DOHH2 (cell line): ENCODE measurements at regions not wholly inside any gene's neighbourhood (a gene's known extent, or its start where the extent isn't known, plus 50 kb on each side); places are given as distances from the start of the nearest gene placed in this dataset.

Source experiments
- H3F3A ChIP-seq: fragments of 200-600 bp; sonication (generic), shearing (Covaris generic); 2 replicates; pipeline ENCODE4 v1.6.0; 2016; ENCODE audit warnings: antibody characterized with exemption, mild to moderate bottlenecking; ENCODE audit not compliant: control insufficient read depth, insufficient read depth
- H3K27ac ChIP-seq: fragments of 200-600 bp; sonication (generic); 2 replicates; pipeline ENCODE4 v1.5.1; 2014; ENCODE audit warnings: low read depth, mild to moderate bottlenecking, low read length, moderate library complexity
- H3K27me3 ChIP-seq: fragments of 200-600 bp; sonication (generic); 2 replicates; pipeline ENCODE4 v1.6.1; 2014; ENCODE audit warnings: mild to moderate bottlenecking, low read length, mixed read lengths; ENCODE audit not compliant: control insufficient read depth
- H3K36me3 ChIP-seq: fragments of 200-600 bp; sonication (generic); 2 replicates; pipeline ENCODE4 v1.6.1; 2014; ENCODE audit warnings: mild to moderate bottlenecking, low read length, moderate library complexity, mixed read lengths; ENCODE audit not compliant: control insufficient read depth
- H3K4me1 ChIP-seq: fragments of 200-600 bp; sonication (generic); 2 replicates; pipeline ENCODE4 v1.6.1; 2014; ENCODE audit warnings: mild to moderate bottlenecking, low read length, mixed read lengths; ENCODE audit not compliant: control insufficient read depth
- H3K4me2 ChIP-seq: fragments of 200-600 bp; sonication (generic); 2 replicates; pipeline ENCODE4 v1.6.0; 2014; ENCODE audit warnings: mild to moderate bottlenecking, low read length, moderate library complexity
- H3K4me3 ChIP-seq: fragments of 200-600 bp; sonication (generic); 2 replicates; pipeline ENCODE4 v1.5.1; 2014; ENCODE audit warnings: mild to moderate bottlenecking, low read length, mixed read lengths
- H3K79me2 ChIP-seq: fragments of 200-600 bp; sonication (generic); 2 replicates; pipeline ENCODE4 v1.6.1; 2014; ENCODE audit warnings: mild to moderate bottlenecking, low read length, mixed read lengths; ENCODE audit not compliant: control insufficient read depth
- H3K9me2 ChIP-seq: fragments of 200-600 bp; sonication (generic); replicated peaks from 2 replicates; pipeline ENCODE4 v1.6.1; 2014; ENCODE audit warnings: mild to moderate bottlenecking, low read length, mixed read lengths; ENCODE audit not compliant: control insufficient read depth
- H3K9me3 ChIP-seq: fragments of 200-600 bp; sonication (generic); 2 replicates; pipeline ENCODE4 v1.6.1; 2014; ENCODE audit warnings: antibody characterized with exemption, low read length, mixed read lengths; ENCODE audit not compliant: control insufficient read depth, insufficient read depth
- H4K20me1 ChIP-seq: fragments of 200-600 bp; sonication (generic); 2 replicates; pipeline ENCODE4 v1.6.0; 2014; ENCODE audit warnings: low read depth, mild to moderate bottlenecking, antibody characterized with exemption, low read length, moderate library complexity; ENCODE audit not compliant: control insufficient read depth, insufficient read depth
- EZH2phosphoT487 ChIP-seq: fragments of 200-600 bp; sonication (generic); IDR thresholded peaks from 2 replicates; pipeline ENCODE4 v1.6.1; 2017; ENCODE audit warnings: borderline replicate concordance, mild to moderate bottlenecking, antibody characterized with exemption, low read length, moderate library complexity, mixed read lengths
- TF ChIP-seq, protein P1 (sequence below): fragments of 200-600 bp; sonication (generic); IDR thresholded peaks from one replicate; pipeline ENCODE4 v1.5.1; 2014; ENCODE audit warnings: antibody characterized with exemption, mild to moderate bottlenecking, low read depth, low read length; ENCODE audit not compliant: poor library complexity, severe bottlenecking

DNA sequence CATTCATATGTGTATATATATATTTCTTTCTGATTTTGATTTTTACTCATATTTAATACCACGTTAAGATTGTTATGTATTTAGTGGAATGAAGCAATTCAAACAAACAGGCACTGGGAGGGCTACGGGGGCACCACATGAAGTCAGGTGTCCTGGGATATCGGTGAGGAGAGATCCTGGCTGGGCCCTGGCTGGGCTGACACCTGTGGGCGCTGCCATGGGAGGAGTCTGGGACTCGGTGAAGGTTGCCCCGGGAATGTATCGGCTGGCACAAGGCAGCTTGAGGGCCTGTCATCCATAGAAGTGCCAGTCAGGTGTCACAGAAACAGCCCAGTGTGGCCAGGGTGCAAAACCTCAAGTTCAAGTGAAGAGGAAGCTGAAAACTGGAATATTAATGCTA is 766.9 kb upstream of the ARPP21 start:
- no peak overlapping the region for H3K4me3 ChIP-seq

DNA sequence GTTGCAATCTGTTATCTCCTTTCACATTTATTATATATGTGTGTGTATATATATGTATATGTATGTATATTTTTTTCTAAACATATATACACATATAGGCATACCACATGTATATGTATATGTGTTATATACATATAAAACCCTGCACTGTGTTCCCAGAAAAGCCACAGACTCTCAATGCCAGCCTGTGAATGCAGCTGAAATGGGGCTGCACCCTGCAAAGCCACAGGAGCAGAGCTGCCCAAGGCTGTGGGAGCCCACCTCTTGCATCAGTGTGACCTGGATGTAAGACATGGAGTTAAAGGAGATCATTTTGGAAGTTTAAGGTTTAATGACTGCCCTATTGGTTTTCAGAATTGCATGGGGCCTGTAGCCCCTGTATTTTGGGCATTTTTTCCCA is 762.3 kb upstream of the ARPP21 start:
- H3K27ac ChIP-seq: no peak overlapping the region
- no peaks in the 10 kb centered on the region for H3K27me3 ChIP-seq
- no peaks in the 10 kb centered on the region for H3K79me2 ChIP-seq
- no peaks in the 10 kb centered on the region for H3K9me3 ChIP-seq
- no peaks in the 10 kb centered on the region for H3K4me1 ChIP-seq
- H4K20me1 ChIP-seq: no peaks in the 10 kb centered on the region
- no peaks in the 10 kb centered on the region for H3F3A ChIP-seq
- H3K4me2 ChIP-seq: no peak overlapping the region
- TF ChIP-seq EZH2phosphoT487: no peak
- TF ChIP-seq, protein P1, sequence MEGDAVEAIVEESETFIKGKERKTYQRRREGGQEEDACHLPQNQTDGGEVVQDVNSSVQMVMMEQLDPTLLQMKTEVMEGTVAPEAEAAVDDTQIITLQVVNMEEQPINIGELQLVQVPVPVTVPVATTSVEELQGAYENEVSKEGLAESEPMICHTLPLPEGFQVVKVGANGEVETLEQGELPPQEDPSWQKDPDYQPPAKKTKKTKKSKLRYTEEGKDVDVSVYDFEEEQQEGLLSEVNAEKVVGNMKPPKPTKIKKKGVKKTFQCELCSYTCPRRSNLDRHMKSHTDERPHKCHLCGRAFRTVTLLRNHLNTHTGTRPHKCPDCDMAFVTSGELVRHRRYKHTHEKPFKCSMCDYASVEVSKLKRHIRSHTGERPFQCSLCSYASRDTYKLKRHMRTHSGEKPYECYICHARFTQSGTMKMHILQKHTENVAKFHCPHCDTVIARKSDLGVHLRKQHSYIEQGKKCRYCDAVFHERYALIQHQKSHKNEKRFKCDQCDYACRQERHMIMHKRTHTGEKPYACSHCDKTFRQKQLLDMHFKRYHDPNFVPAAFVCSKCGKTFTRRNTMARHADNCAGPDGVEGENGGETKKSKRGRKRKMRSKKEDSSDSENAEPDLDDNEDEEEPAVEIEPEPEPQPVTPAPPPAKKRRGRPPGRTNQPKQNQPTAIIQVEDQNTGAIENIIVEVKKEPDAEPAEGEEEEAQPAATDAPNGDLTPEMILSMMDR: no peak
- H3K36me3 ChIP-seq: no peaks in the 10 kb centered on the region
- H3K9me2 ChIP-seq: no peaks in the 10 kb centered on the region
- no peak overlapping the region for H3K4me3 ChIP-seq

More for the DNA sequence above, 766.9 kb upstream of the ARPP21 start:
- H3K4me1 ChIP-seq: no peaks in the 10 kb centered on the region
- H3K4me2 ChIP-seq: no peak overlapping the region
- no peak for TF ChIP-seq EZH2phosphoT487
- H4K20me1 ChIP-seq: no peaks in the 10 kb centered on the region
- H3K36me3 ChIP-seq: no peaks in the 10 kb centered on the region
- H3F3A ChIP-seq: no peaks in the 10 kb centered on the region
- no peaks in the 10 kb centered on the region for H3K9me2 ChIP-seq
- no peaks in the 10 kb centered on the region for H3K9me3 ChIP-seq
- no peak overlapping the region for H3K27ac ChIP-seq
- H3K27me3 ChIP-seq: no peaks in the 10 kb centered on the region
- no peaks in the 10 kb centered on the region for H3K79me2 ChIP-seq

DNA sequence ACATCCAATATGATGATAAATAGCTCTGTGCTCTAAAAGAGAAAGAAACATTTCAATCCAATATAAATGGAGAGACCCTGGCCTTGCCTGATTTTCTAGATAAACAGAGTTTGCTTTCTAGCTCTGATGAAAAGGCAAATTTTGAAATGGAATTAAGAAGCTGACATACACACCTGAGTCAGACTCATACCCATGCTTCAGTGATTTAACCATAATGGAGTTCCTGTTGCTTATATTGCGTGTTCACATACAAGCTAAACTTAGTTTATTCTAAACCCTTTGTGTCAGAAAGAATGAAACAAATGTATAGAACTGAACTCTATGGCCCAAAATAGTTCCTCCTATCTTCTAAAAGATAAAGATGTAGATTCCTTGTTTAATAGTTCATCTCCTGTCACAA is 760.8 kb upstream of the ARPP21 start:
- H3K79me2 ChIP-seq: no peaks in the 10 kb centered on the region
- no peaks in the 10 kb centered on the region for H3F3A ChIP-seq
- H3K4me2 ChIP-seq: no peak overlapping the region
- H3K36me3 ChIP-seq: no peaks in the 10 kb centered on the region
- TF ChIP-seq, protein P1: no peak
- TF ChIP-seq EZH2phosphoT487: no peak
- no peaks in the 10 kb centered on the region for H4K20me1 ChIP-seq
- no peaks in the 10 kb centered on the region for H3K27me3 ChIP-seq
- no peaks in the 10 kb centered on the region for H3K4me1 ChIP-seq
- no peaks in the 10 kb centered on the region for H3K9me2 ChIP-seq
- H3K4me3 ChIP-seq: no peak overlapping the region
- H3K9me3 ChIP-seq: no peaks in the 10 kb centered on the region
- no peak overlapping the region for H3K27ac ChIP-seq

DNA sequence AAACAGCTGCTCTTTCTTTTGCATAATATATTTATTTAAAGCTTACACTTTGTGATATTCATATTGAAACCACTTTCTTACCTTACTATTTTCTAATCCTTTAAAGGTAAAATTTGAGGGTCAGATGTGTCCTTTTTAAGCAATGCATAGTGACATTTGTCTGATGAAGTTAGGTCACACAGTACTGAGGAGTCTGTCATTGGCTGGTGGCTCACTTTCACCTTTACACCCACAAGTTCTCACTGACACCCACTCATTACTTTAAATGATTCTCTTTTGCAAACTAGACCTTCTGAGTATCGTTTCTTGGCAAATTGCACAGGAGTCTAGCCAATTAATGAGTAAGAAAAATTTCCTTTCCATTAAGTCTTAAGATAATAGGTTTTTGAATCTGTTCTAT is 758.3 kb upstream of the ARPP21 start:
- Histone ChIP-seq H3K9me2 (no peaks in the 10 kb centered on the region), H3F3A (no peaks in the 10 kb centered on the region), H3K9me3 (no peaks in the 10 kb centered on the region), H3K27me3 (no peaks in the 10 kb centered on the region), H4K20me1 (no peaks in the 10 kb centered on the region), H3K4me2 (no peak overlapping the region), H3K4me1 (no peaks in the 10 kb centered on the region), H3K36me3 (no peaks in the 10 kb centered on the region), H3K27ac (no peak overlapping the region), H3K79me2 (no peaks in the 10 kb centered on the region), H3K4me3 (no peak overlapping the region)
- no peak for TF ChIP-seq EZH2phosphoT487
- TF ChIP-seq, protein P1: no peak
